Cardiac muscle cell (in vitro differentiated cells and primary cell): ENCODE measurements at regions not wholly inside any gene's neighbourhood (a gene's known extent, or its start where the extent isn't known, plus 50 kb on each side); places are given as distances from the start of the nearest gene placed in this dataset.

ENCODE experiments used
- DNase-seq, 2 donors: peaks; one replicate each; pipeline versions ENCODE4 v3.0.0 to v3.0.0-alpha.2; 2010 to 2017; ENCODE audit warnings: low read depth in 1 of 2, low spot score in 1 of 2
- H3K27ac ChIP-seq: fragments of 200-600 bp; sonication (generic); 2 replicates; pipeline ENCODE4 v1.5.1; 2016
- H3K27me3 ChIP-seq: fragments of 200-600 bp; sonication (generic); 2 replicates; pipeline ENCODE4 v1.6.0; 2016; ENCODE audit warnings: control low read depth
- H3K36me3 ChIP-seq: fragments of 200-600 bp; sonication (generic); 2 replicates; pipeline ENCODE4 v1.5.1; 2016; ENCODE audit warnings: control low read depth
- H3K4me1 ChIP-seq: fragments of 200-600 bp; sonication (generic); 2 replicates; pipeline ENCODE4 v1.8.1; 2017; ENCODE audit warnings: low read depth, mild to moderate bottlenecking, mixed run types
- H3K4me3 ChIP-seq: fragments of 200-600 bp; sonication (generic); 2 replicates; pipeline ENCODE4 v1.5.1; 2016; ENCODE audit warnings: mild to moderate bottlenecking
- H3K9me3 ChIP-seq: fragments of 200-600 bp; sonication (generic); 2 replicates; pipeline ENCODE4 v1.5.1; 2017; ENCODE audit warnings: low read depth, mild to moderate bottlenecking, control low read depth
- TF ChIP-seq, protein P1 (sequence below): IDR thresholded peaks from 2 replicates; pipeline ENCODE4 v1.5.1; 2012; ENCODE audit warnings: low read depth, mild to moderate bottlenecking, low read length

DNA sequence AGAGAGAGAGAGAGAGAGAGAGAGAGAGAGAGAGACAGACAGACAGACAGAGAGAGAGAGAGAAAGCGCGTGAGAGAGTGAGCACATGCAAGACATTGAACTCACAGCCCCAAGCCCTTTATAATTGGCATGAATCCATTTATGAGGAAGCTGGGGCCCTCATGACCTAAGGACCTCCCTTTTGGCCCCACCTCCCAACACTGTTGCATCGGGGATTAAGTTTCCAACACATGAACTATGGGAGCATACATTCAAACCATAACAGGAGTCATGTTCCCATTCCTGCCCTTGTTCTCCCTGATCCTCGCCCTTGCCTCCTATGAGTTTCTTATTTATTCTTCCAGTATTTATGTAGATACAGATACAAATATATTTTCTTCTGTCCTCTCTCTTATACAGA is 269.8 kb upstream of the ARX start:
- H3K27me3 ChIP-seq: no peaks in the 10 kb centered on the region
- TF ChIP-seq, protein P1, sequence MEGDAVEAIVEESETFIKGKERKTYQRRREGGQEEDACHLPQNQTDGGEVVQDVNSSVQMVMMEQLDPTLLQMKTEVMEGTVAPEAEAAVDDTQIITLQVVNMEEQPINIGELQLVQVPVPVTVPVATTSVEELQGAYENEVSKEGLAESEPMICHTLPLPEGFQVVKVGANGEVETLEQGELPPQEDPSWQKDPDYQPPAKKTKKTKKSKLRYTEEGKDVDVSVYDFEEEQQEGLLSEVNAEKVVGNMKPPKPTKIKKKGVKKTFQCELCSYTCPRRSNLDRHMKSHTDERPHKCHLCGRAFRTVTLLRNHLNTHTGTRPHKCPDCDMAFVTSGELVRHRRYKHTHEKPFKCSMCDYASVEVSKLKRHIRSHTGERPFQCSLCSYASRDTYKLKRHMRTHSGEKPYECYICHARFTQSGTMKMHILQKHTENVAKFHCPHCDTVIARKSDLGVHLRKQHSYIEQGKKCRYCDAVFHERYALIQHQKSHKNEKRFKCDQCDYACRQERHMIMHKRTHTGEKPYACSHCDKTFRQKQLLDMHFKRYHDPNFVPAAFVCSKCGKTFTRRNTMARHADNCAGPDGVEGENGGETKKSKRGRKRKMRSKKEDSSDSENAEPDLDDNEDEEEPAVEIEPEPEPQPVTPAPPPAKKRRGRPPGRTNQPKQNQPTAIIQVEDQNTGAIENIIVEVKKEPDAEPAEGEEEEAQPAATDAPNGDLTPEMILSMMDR: no peak
- H3K36me3 ChIP-seq: no peaks in the 10 kb centered on the region
- DNase-seq: no peak
- H3K9me3 ChIP-seq: no peaks in the 10 kb centered on the region
- H3K4me3 ChIP-seq: no peak overlapping the region
- H3K4me1 ChIP-seq: no peaks in the 10 kb centered on the region
- no peak overlapping the region for H3K27ac ChIP-seq

DNA sequence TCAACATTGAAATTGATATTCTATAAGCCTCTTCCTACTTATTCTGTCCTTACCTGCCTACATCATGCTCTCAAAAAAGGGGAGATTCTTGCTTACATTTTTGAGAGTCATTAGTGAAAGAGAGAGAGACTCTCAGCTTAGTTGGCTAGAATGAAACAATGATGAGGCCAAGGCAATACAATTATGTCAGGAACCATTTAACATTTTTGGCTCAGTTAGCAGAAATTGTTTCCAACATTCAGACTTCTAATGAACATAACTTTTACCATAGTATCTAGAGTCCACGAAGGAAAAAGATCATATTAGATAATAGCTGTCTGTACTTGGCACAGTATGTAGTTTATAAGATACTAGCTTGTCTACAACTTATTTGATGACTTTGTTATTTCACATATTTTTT is 263.7 kb upstream of the ARX start:
- no peak for DNase-seq
- Histone ChIP-seq H3K4me1 (no peaks in the 10 kb centered on the region), H3K4me3 (no peak overlapping the region), H3K27me3 (no peaks in the 10 kb centered on the region), H3K9me3 (no peaks in the 10 kb centered on the region), H3K36me3 (no peaks in the 10 kb centered on the region), H3K27ac (no peak overlapping the region)
- TF ChIP-seq, protein P1: no peak

DNA sequence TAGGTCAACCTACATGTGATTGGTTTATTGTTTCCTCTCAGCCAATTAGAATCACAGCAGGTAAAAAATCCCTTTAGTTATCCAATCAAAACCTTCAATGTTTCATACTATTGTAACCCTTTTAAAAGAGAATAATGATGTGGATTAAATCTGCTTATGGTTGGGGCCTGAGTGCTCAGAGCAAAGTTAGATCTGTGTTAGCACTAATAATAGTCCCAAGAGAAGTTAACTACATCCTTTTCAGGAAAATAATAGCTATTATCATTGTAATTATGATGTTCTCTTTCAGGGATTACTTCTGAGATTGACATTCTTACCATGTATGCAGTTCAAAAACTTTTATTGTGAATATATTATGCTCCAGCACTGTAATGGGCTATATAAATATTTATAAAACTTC is 262.6 kb upstream of the ARX start:
- Histone ChIP-seq H3K4me3 (no peak overlapping the region), H3K27ac (no peak overlapping the region), H3K9me3 (no peaks in the 10 kb centered on the region), H3K4me1 (no peaks in the 10 kb centered on the region), H3K36me3 (no peaks in the 10 kb centered on the region), H3K27me3 (no peaks in the 10 kb centered on the region)
- no peak for DNase-seq
- TF ChIP-seq, protein P1: no peak

DNA sequence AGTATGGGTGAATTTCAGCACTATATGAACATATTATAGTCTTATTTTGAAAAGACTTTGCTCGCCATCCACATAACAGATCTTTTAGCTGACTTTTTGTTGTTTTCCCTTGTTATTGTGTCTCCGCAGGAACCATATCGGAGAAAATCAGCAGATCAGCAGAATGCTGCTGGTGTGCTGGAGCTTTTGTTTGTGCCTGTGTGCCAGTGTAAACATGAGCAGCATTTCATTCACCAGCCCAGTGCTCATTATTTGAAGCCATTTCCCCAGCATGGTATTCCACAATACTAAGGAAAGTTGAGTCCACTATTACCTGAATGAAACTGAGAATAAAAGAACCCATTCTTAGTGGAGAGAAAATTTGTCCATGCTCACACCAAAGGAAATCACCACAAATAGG is 261.8 kb upstream of the ARX start:
- Histone ChIP-seq H3K4me1 (no peaks in the 10 kb centered on the region), H3K4me3 (no peak overlapping the region), H3K36me3 (no peaks in the 10 kb centered on the region), H3K9me3 (no peaks in the 10 kb centered on the region), H3K27ac (no peak overlapping the region), H3K27me3 (no peaks in the 10 kb centered on the region)
- TF ChIP-seq, protein P1: no peak
- DNase-seq: no peak

DNA sequence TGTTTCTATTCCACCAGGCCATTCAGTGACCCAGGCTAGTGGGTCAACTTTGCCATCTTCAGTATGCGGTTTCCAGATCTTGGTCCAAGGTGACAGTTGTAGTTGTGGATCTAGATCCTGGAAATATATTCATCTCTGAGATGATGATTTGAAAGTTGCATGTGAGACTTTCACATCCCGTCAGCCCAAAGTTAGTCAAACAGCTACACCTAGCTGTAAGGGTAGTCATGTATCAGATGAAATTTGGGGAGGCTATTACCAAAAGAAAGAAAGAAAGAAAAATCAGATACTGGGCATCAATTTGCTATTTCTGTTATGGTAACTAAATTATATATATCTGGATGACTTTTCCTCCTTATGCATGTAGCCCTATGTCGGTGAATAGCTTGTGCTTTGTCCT is 259.4 kb upstream of the ARX start:
- Histone ChIP-seq H3K27me3 (no peaks in the 10 kb centered on the region), H3K4me1 (no peaks in the 10 kb centered on the region), H3K4me3 (no peak overlapping the region), H3K36me3 (no peaks in the 10 kb centered on the region), H3K9me3 (no peaks in the 10 kb centered on the region), H3K27ac (no peak overlapping the region)
- DNase-seq: no peak
- TF ChIP-seq, protein P1: no peak

DNA sequence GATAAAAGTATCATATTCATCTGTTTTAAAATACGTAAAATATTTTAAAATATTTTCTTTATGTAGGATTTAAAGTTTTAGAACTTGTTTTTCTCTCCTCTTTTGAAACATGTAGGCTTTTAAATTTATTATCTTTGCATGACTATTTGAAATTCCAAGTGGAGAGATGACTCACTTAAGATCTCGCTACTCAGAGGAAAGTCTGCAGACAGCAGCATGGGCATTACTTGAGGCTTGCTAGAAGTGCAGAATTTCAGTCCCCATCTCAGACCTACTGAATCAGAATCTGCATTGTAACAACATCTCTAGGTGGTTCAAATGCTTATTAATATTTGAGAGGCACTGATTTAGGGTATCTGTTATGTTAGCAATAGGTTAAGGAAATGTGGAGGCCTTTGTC is 225.7 kb upstream of the ARX start:
- Histone ChIP-seq H3K27ac (no peak overlapping the region), H3K9me3 (no peaks in the 10 kb centered on the region), H3K4me1 (no peaks in the 10 kb centered on the region), H3K4me3 (no peak overlapping the region), H3K27me3 (no peaks in the 10 kb centered on the region), H3K36me3 (no peaks in the 10 kb centered on the region)
- no peak for DNase-seq
- TF ChIP-seq, protein P1: no peak
